ENCODE measurements at regions not wholly inside any gene's neighbourhood (a gene's known extent, or its start where the extent isn't known, plus 50 kb on each side); places are given as distances from the start of the nearest gene placed in this dataset.

- no peak for TF ChIP-seq CTCF (IDR thresholded peaks at IDR 0.05)
- TF ChIP-seq, protein P1, sequence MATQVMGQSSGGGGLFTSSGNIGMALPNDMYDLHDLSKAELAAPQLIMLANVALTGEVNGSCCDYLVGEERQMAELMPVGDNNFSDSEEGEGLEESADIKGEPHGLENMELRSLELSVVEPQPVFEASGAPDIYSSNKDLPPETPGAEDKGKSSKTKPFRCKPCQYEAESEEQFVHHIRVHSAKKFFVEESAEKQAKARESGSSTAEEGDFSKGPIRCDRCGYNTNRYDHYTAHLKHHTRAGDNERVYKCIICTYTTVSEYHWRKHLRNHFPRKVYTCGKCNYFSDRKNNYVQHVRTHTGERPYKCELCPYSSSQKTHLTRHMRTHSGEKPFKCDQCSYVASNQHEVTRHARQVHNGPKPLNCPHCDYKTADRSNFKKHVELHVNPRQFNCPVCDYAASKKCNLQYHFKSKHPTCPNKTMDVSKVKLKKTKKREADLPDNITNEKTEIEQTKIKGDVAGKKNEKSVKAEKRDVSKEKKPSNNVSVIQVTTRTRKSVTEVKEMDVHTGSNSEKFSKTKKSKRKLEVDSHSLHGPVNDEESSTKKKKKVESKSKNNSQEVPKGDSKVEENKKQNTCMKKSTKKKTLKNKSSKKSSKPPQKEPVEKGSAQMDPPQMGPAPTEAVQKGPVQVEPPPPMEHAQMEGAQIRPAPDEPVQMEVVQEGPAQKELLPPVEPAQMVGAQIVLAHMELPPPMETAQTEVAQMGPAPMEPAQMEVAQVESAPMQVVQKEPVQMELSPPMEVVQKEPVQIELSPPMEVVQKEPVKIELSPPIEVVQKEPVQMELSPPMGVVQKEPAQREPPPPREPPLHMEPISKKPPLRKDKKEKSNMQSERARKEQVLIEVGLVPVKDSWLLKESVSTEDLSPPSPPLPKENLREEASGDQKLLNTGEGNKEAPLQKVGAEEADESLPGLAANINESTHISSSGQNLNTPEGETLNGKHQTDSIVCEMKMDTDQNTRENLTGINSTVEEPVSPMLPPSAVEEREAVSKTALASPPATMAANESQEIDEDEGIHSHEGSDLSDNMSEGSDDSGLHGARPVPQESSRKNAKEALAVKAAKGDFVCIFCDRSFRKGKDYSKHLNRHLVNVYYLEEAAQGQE (IDR thresholded peaks at IDR 0.05): no peak
Measured at GRCh38 chr9:109599131-109599530, 101.0 kb upstream of the PTPN3 start.
